Upper lobe of left lung (tissue), 6 donors: ENCODE measurements at regions not wholly inside any gene's neighbourhood (a gene's known extent, or its start where the extent isn't known, plus 50 kb on each side); places are given as distances from the start of the nearest gene placed in this dataset.
A peak's percentile ranks its signal among the peaks of the same experiment; 100 is the strongest.

ENCODE experiments used
- ATAC-seq, 2 donors: fragments of 200-7000 bp; cut with Tn5 transposase; one replicate each; pipeline ENCODE4 v1.9.1; 2022; ENCODE audit warnings: mild to moderate bottlenecking in 2 of 2, moderate library complexity in 2 of 2; ENCODE audit not compliant: low FRiP score in 2 of 2
- DNase-seq, 2 donors: peaks; one replicate each; pipeline ENCODE4 v3.0.0-alpha.2; 2019 to 2020
- H3K27ac ChIP-seq, 4 donors: fragments of 200-600 bp; sonication (generic); one replicate each; pipeline ENCODE4 v1.5.1; 2016 to 2019
- H3K27me3 ChIP-seq, 4 donors: fragments of 200-600 bp; sonication (generic); one replicate each; pipeline ENCODE4 v1.5.1; 2017 to 2019
- H3K36me3 ChIP-seq, 4 donors: fragments of 200-600 bp; sonication (generic); one replicate each; pipeline ENCODE4 v1.5.1; 2016 to 2019
- H3K4me1 ChIP-seq, 4 donors: fragments of 200-600 bp; sonication (generic); one replicate each; pipeline ENCODE4 v1.5.1; 2018 to 2019
- H3K4me3 ChIP-seq, 4 donors: fragments of 200-600 bp; sonication (generic); one replicate each; pipeline ENCODE4 v1.5.1; 2017 to 2019; ENCODE audit warnings: mild to moderate bottlenecking in 2 of 4, moderate library complexity in 1 of 4
- H3K9me3 ChIP-seq, 4 donors: fragments of 200-600 bp; sonication (generic); one replicate each; pipeline ENCODE4 v1.5.1; 2018 to 2019
- EP300 ChIP-seq, 4 donors: sonication (generic); formaldehyde crosslinking; IDR thresholded peaks; one replicate each; pipeline ENCODE4 v1.5.1; 2017; ENCODE audit warnings: antibody characterized with exemption in 4 of 4, control low read depth in 2 of 4
- POLR2A ChIP-seq, 4 donors: fragments of 450-650 bp; IDR thresholded peaks; one replicate each; pipeline ENCODE4 v1.5.1; 2016 to 2017; ENCODE audit warnings: antibody characterized with exemption in 4 of 4, mild to moderate bottlenecking in 2 of 4
- POLR2AphosphoS5 ChIP-seq, 2 donors: sonication (generic); formaldehyde crosslinking; IDR thresholded peaks; one replicate each; pipeline ENCODE4 v1.5.1; 2017; ENCODE audit warnings: antibody characterized with exemption in 2 of 2
- WGBS, 2 donors: methylation state at CpG; one replicate each; pipeline ENCODE4 v1.1.5; 2017 to 2018; 5-methylcytosine and 5-hydroxymethylcytosine counted together
- TF ChIP-seq, protein P1 (sequence below), 6 experiments: fragments of 450-650 bp in 4 of 6; fragments of 200-600 bp in 2 of 6; sonication (generic) in 2 of 6; IDR thresholded peaks; one replicate each; pipeline ENCODE4 v1.5.1; 2016 to 2019; ENCODE audit warnings: antibody characterized with exemption in 6 of 6
- donor health status: DM: no; HTN: no; CAD: no; lungs with moderate emphysema.
- donor health status: DM: no; HTN: yes; CAD: no; lungs with severe emphysema.

DNA sequence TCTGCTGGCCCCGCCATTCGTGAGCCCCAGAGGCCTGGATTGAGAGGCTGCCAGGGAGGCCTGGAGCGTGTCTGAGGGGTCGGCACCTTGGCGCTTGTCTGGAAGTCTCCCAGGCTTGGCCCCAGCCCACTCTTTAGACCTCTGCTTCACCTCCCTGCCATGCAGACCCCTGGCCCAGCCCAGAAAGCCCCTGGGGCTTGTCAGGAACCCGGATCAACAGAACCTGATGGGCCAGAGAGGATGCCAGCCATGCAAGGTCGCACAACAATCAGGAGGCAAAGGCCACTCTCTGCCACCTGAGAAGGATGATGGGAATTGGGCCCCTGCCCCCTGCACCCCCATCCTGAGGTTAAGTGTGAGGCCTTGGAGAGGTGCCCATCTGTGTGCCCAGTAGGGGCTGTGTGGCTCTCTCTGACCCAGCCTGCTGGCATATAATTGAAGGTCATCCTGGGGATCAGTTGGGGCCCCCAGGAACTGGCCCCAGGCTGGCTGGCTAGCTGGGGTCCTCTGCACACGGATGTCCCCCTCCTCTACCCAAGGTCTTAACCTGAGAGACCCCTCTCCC, 103.3 kb upstream of the SLC6A6 start:
- ATAC-seq, result no peak
- 91 to 94% methylated on average over 6 to 8 of the region's 8 CpGs for WGBS, 2 donors
- Histone ChIP-seq H3K4me3 (no peak overlapping the region), H3K27me3 (no peaks in the 10 kb centered on the region), H3K36me3 (no peaks in the 10 kb centered on the region), H3K9me3 (no peaks in the 10 kb centered on the region), H3K27ac (no peak overlapping the region), H3K4me1 (peaks cover 0 to 8% (median 1%) of the 10 kb centered on the region in 4 donors)
- no peak for DNase-seq
- TF ChIP-seq, protein P1, sequence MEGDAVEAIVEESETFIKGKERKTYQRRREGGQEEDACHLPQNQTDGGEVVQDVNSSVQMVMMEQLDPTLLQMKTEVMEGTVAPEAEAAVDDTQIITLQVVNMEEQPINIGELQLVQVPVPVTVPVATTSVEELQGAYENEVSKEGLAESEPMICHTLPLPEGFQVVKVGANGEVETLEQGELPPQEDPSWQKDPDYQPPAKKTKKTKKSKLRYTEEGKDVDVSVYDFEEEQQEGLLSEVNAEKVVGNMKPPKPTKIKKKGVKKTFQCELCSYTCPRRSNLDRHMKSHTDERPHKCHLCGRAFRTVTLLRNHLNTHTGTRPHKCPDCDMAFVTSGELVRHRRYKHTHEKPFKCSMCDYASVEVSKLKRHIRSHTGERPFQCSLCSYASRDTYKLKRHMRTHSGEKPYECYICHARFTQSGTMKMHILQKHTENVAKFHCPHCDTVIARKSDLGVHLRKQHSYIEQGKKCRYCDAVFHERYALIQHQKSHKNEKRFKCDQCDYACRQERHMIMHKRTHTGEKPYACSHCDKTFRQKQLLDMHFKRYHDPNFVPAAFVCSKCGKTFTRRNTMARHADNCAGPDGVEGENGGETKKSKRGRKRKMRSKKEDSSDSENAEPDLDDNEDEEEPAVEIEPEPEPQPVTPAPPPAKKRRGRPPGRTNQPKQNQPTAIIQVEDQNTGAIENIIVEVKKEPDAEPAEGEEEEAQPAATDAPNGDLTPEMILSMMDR (IDR thresholded peaks at IDR 0.05), result no peak
- TF ChIP-seq EP300 (IDR thresholded peaks at IDR 0.05), result no peak
- TF ChIP-seq POLR2AphosphoS5 (IDR thresholded peaks at IDR 0.05), result no peak
- no peak for TF ChIP-seq POLR2A (IDR thresholded peaks at IDR 0.05)

DNA sequence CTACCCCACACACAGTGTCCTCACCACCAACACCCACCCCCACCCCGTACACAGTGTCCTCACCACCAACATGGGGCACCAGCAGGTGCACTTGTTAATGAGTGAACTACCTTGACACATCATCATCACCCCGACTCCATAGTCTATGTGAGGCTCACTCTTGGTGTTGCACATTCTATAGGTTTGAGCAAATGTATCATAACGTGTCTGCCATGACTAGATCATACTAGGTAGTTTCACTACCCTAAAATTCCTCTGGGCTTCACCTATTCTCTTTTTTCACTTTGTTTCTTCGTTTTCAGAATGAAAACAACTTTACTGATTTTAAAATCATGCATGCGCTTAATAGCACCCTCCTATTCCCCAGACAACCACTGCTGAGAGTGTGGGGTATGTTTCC, 102.6 kb upstream of the SLC6A6 start:
- Histone ChIP-seq H3K36me3 (no peaks in the 10 kb centered on the region), H3K27me3 (no peaks in the 10 kb centered on the region), H3K9me3 (no peaks in the 10 kb centered on the region), H3K4me3 (no peak overlapping the region), H3K4me1 (peaks cover 0 to 9% (median 1%) of the 10 kb centered on the region in 4 donors), H3K27ac (no peak overlapping the region)
- DNase-seq (no peak), ATAC-seq (no peak)
- WGBS, 2 donors, result 84 to 89% methylated on average over 5 of the region's 5 CpGs
- TF ChIP-seq POLR2AphosphoS5 (IDR thresholded peaks at IDR 0.05) (no peak), EP300 (IDR thresholded peaks at IDR 0.05) (no peak), POLR2A (IDR thresholded peaks at IDR 0.05) (no peak)
- TF ChIP-seq, protein P1 (IDR thresholded peaks at IDR 0.05), result no peak

DNA sequence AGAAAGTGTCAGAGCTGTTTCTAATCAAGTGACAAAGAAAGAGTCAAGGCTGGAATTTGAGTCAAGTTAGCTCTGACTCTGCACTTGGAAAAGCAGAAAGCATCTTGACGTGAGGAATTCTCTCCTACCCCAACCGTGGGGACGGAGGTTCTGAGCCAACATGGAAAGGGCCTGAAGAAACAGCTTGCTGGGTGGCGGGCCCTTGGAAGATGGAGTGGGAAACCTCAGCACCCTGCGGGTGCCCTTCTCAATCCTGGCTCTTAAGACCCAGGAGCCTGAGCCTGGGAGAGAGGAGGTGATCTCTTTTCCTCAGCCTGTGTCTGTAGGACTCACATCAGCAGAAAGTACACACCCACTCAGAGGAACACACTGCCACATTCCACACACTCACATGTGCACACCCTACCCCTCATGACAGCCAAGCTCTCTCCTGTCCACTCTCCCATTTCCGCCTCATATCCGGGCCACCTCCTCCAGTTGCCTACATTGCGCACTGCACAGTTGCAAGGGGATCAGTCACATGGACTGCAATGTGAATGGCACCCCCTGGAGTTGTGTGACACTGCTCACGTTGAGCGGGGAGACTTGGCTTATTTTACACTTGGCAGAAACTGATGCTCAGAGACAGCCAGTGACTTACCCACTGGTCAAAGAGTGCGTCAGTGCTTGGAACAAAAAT, 101.5 kb upstream of the SLC6A6 start:
- Histone ChIP-seq H3K4me1 (peaks cover 0 to 15% (median 1%) of the 10 kb centered on the region in 4 donors), H3K27ac (no peak overlapping the region), H3K4me3 (no peak overlapping the region), H3K9me3 (no peaks in the 10 kb centered on the region), H3K36me3 (no peaks in the 10 kb centered on the region), H3K27me3 (no peaks in the 10 kb centered on the region)
- WGBS, 2 donors, result 81 to 84% methylated on average over 10 to 11 of the region's 11 CpGs
- TF ChIP-seq EP300 (IDR thresholded peaks at IDR 0.05) (no peak), POLR2AphosphoS5 (IDR thresholded peaks at IDR 0.05) (no peak), POLR2A (IDR thresholded peaks at IDR 0.05) (no peak)
- TF ChIP-seq, protein P1 (IDR thresholded peaks at IDR 0.05), result no peak
- no peak for DNase-seq
- peak; percentile 25 to 26 for ATAC-seq

DNA sequence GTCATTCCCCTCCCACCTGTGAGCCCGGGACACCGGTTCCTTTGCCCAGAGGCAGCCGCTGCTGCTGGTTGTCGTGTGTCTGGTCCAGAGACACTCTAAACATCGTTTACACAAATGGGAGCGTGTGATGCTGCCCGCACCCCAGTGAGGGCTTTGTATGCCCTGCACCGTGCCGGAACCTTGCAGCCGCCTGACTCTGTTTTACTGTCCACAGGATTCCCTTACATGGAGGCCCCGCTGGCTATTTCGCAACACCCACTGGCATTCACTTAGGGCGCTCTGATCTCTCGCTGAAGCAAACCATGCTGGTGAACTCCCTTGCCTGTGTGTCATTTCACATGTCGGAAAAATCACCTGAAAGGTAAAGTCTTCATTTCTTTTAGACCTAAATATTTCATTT, 100.8 kb upstream of the SLC6A6 start:
- H3K36me3 ChIP-seq, result no peaks in the 10 kb centered on the region
- TF ChIP-seq, protein P1 (IDR thresholded peaks at IDR 0.05), result no peak
- TF ChIP-seq EP300 (IDR thresholded peaks at IDR 0.05) (no peak), POLR2AphosphoS5 (IDR thresholded peaks at IDR 0.05) (no peak), POLR2A (IDR thresholded peaks at IDR 0.05) (no peak)
- WGBS, 2 donors, result 63 to 65% methylated on average over 15 of the region's 15 CpGs
- H3K4me3 ChIP-seq, result no peak overlapping the region
- ATAC-seq, result no peak
- peaks cover 0 to 15% (median 1%) of the 10 kb centered on the region in 4 donors for H3K4me1 ChIP-seq
- no peaks in the 10 kb centered on the region for H3K9me3 ChIP-seq
- peak in 1 of 2 donors; percentile 76 for DNase-seq
- H3K27ac ChIP-seq, result no peak overlapping the region
- H3K27me3 ChIP-seq, result no peaks in the 10 kb centered on the region
